ENCODE measurements at regions not wholly inside any gene's neighbourhood (a gene's known extent, or its start where the extent isn't known, plus 50 kb on each side); places are given as distances from the start of the nearest gene placed in this dataset.

DNA sequence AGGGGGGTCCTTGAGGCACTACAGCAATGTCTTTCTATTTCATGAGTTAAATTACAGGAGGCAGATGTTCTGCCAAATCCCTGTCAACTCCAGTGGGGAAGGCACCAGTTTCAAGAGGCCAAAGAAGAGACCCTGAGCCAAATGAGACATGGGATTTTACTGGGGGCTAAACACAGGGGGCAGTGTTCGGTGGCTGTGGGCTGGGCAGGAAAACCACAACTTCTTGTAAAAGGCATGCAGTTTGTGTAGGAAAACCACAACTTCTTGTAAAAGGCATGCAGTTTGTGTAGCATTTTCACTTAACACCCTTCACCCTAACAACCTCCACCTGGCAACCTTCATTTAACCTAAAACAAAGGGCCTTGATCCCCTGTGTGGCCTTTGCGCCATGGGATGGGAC is 61.0 kb downstream of the POLR2M start:
- Mint-ChIP-seq H3K4me3 (ENCODE audit: unreplicated experiment) (no peak overlapping the region), H3K9me3 (ENCODE audit: unreplicated experiment) (no peaks in the 10 kb centered on the region), H3K27ac (ENCODE audit: low read depth, unreplicated experiment) (no peak overlapping the region), H3K4me1 (ENCODE audit: insufficient read depth, unreplicated experiment) (peaks cover 4% of the 10 kb centered on the region), H3K36me3 (ENCODE audit: insufficient read depth, unreplicated experiment) (no peaks in the 10 kb centered on the region), H3K27me3 (ENCODE audit: insufficient read depth, unreplicated experiment) (no peaks in the 10 kb centered on the region)
- no peak for DNase-seq (ENCODE audit: unreplicated experiment)
- BruUV-seq (replicated peaks), result no TSS peak
- intact Hi-C loops (cut with micrococcal nuclease), result no loop called here
- TF ChIP-seq, protein P1, sequence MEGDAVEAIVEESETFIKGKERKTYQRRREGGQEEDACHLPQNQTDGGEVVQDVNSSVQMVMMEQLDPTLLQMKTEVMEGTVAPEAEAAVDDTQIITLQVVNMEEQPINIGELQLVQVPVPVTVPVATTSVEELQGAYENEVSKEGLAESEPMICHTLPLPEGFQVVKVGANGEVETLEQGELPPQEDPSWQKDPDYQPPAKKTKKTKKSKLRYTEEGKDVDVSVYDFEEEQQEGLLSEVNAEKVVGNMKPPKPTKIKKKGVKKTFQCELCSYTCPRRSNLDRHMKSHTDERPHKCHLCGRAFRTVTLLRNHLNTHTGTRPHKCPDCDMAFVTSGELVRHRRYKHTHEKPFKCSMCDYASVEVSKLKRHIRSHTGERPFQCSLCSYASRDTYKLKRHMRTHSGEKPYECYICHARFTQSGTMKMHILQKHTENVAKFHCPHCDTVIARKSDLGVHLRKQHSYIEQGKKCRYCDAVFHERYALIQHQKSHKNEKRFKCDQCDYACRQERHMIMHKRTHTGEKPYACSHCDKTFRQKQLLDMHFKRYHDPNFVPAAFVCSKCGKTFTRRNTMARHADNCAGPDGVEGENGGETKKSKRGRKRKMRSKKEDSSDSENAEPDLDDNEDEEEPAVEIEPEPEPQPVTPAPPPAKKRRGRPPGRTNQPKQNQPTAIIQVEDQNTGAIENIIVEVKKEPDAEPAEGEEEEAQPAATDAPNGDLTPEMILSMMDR (IDR thresholded peaks at IDR 0.05; ENCODE audit: unreplicated experiment), result no peak
- CTCF ChIA-PET, result no interaction called here
- POLR2A ChIA-PET, result no interaction called here

DNA sequence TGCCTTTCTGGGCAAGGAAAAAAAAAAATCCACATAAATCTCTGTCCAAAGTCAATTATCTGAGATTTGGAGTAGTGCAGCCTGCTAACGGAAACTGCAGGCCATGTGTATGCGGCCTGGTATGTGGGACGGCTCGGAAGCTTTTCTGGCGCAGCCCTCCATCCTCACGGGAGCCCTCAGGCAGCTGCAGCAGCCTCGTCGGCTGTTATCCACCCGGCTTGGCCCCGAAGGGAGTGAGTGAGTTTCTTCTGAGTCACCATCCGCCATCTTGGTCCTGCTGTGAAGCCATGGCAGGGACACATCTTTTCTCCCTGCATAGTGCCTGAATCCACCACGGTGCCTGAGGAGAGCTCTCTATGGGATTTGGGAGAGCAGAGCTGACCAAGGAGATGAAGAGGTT is 62.8 kb downstream of the POLR2M start:
- H3K4me1 Mint-ChIP-seq (ENCODE audit: insufficient read depth, unreplicated experiment), result peaks cover 7% of the 10 kb centered on the region
- no peaks in the 10 kb centered on the region for H3K9me3 Mint-ChIP-seq (ENCODE audit: unreplicated experiment)
- TF ChIP-seq, protein P1 (IDR thresholded peaks at IDR 0.05; ENCODE audit: unreplicated experiment), result no peak
- H3K27me3 Mint-ChIP-seq (ENCODE audit: insufficient read depth, unreplicated experiment), result no peaks in the 10 kb centered on the region
- no peak for DNase-seq (ENCODE audit: unreplicated experiment)
- POLR2A ChIA-PET, result interaction anchor here (0.7 kb wide), 1 partner anchor 9 kb away, joined by 3 read pairs; no protein-coding TSS in a partner anchor
- intact Hi-C loops (cut with micrococcal nuclease), result no loop called here
- CTCF ChIA-PET, result interaction anchor here (0.8 to 0.9 kb wide), 2 partner anchors 91 to 301 kb away, joined by 3 read pairs; no protein-coding TSS in a partner anchor
- no peaks in the 10 kb centered on the region for H3K36me3 Mint-ChIP-seq (ENCODE audit: insufficient read depth, unreplicated experiment)
- H3K27ac Mint-ChIP-seq (ENCODE audit: low read depth, unreplicated experiment), result no peak overlapping the region
- no TSS peak for BruUV-seq (replicated peaks)
- H3K4me3 Mint-ChIP-seq (ENCODE audit: unreplicated experiment), result no peak overlapping the region

DNA sequence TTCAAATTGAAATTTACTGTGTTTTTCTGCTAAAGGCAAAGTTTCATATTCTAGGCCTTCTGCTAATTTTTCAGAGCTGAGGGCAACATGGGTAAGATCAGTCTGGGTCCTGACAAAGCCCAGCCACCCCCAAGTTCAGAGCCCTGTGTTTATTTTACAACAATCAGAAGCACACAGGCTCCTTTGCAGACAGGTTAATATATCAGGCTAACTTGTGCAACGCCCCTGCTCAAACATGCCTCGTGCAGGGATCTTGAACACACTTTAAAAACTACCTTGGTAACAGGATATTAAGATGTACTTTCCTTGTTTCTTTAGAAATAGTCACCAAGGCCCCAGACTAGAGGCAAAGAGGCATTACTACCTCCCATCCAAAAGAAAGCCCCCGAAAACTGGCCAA is 64.0 kb downstream of the POLR2M start:
- Mint-ChIP-seq H3K27ac (ENCODE audit: low read depth, unreplicated experiment) (no peak overlapping the region), H3K9me3 (ENCODE audit: unreplicated experiment) (no peaks in the 10 kb centered on the region), H3K4me3 (ENCODE audit: unreplicated experiment) (no peak overlapping the region), H3K36me3 (ENCODE audit: insufficient read depth, unreplicated experiment) (no peaks in the 10 kb centered on the region), H3K27me3 (ENCODE audit: insufficient read depth, unreplicated experiment) (no peaks in the 10 kb centered on the region), H3K4me1 (ENCODE audit: insufficient read depth, unreplicated experiment) (peaks cover 7% of the 10 kb centered on the region)
- ChIA-PET POLR2A (interaction anchor here (0.6 kb wide), 1 partner anchor 12 kb away, joined by 3 read pairs; no protein-coding TSS in a partner anchor), CTCF (interaction anchor here (0.6 to 3.4 kb wide), 4 partner anchors 20 to 412 kb away, joined by 3 to 16 read pairs (median 5); no protein-coding TSS in a partner anchor)
- intact Hi-C loops (cut with micrococcal nuclease), result no loop called here
- BruUV-seq (replicated peaks), result no TSS peak
- TF ChIP-seq, protein P1 (IDR thresholded peaks at IDR 0.05; ENCODE audit: unreplicated experiment), result no peak
- DNase-seq (ENCODE audit: unreplicated experiment), result no peak

DNA sequence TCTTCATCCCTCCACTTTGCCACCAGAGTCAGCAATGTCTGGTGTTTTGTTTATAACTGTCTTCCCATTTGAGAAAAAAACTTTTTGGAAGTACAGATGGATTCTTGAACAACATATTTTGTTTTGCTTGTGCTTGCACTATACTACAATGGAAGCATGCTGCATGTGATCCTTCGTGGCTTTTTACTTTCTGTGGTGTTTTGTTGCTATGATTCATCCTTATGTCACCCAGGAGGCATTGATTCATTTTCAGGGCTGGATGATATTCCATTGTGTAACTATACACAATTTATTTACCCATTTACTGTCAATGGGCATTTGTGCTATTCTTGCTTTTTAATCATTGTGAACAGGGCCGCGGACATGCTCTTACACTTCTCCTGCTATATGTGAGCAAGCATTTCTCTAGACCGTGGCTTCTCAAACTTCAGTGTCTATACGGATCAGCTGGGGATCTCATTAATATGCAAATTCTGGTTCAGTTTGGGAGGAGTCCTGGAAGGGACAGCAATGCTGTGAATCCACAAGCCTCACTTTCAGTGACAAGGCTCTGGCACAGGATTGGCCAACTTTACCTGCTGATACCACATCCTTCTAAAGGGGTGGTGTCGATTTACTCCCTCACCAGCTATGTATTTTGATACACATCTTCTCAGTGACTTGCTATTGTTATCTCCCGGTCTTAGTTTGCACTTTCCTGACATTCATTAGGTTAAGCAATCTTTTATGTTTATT is 65.9 kb downstream of the POLR2M start:
- Mint-ChIP-seq H3K4me1 (ENCODE audit: insufficient read depth, unreplicated experiment) (peaks cover 7% of the 10 kb centered on the region), H3K4me3 (ENCODE audit: unreplicated experiment) (no peak overlapping the region), H3K27me3 (ENCODE audit: insufficient read depth, unreplicated experiment) (no peaks in the 10 kb centered on the region), H3K27ac (ENCODE audit: low read depth, unreplicated experiment) (no peak overlapping the region), H3K9me3 (ENCODE audit: unreplicated experiment) (no peaks in the 10 kb centered on the region), H3K36me3 (ENCODE audit: insufficient read depth, unreplicated experiment) (no peaks in the 10 kb centered on the region)
- no TSS peak for BruUV-seq (replicated peaks)
- intact Hi-C loops (cut with micrococcal nuclease), result no loop called here
- ChIA-PET POLR2A (no interaction called here), CTCF (interaction anchor here (3.4 kb wide), 1 partner anchor 21 kb away, joined by 16 read pairs; no protein-coding TSS in a partner anchor)
- TF ChIP-seq, protein P1 (IDR thresholded peaks at IDR 0.05; ENCODE audit: unreplicated experiment), result no peak
- DNase-seq (ENCODE audit: unreplicated experiment), result peak; percentile 51

Measured in MCF 10A (cell line).